ENCODE measurements at regions not wholly inside any gene's neighbourhood (a gene's known extent, or its start where the extent isn't known, plus 50 kb on each side); places are given as distances from the start of the nearest gene placed in this dataset.
A peak's percentile ranks its signal among the peaks of the same experiment; 100 is the strongest.

DNA sequence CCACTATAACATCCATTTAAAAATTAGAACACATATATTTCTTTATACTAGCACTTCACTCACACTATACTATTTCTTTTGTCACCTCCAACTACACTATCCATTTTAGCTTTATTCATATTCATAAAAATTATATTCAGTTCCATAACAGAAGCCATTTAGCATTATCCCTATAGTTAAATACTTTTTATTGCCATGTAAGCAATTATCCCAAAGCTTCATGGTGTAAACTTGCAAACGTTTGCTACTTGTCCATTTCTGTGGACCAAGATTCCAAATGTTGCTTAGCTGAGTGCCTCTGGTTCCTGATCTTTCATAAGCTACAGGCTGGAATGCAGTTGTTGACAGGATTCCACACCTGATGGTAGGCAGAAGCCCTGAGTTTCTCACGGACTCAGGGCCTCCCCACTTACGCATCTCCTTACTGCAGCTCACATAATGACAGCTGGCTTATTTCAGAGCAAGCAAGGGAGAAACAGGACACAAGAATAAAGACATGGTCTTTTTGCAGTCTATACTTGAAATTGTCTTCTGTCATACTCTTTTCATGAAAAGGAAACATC lies 1584.8 kb downstream of the SLITRK5 start:
- DNase-seq: no peak

GRCh38 chr13:89267734-89268133 lies 1596.6 kb downstream of the SLITRK5 start:
- no peak for DNase-seq

DNA sequence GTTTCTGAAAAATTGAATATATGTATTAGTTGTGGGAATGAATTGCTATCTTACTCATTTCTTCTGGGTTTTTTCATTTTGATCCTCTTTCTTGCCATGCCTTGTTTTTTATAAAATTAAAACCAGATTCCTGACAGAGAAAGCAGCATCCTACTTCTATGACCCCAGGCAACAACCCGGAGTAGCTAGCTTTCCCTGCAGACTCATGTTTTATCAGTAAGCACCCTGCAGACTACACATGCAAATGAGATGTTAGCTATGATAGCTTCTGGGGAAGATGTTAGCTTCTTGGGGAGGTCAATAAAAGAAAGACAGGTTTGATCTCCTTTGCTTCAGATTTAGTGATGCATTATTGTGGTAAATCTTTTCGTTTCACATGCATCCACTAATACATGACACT lies 1598.6 kb downstream of the SLITRK5 start:
- no peak for DNase-seq

DNA sequence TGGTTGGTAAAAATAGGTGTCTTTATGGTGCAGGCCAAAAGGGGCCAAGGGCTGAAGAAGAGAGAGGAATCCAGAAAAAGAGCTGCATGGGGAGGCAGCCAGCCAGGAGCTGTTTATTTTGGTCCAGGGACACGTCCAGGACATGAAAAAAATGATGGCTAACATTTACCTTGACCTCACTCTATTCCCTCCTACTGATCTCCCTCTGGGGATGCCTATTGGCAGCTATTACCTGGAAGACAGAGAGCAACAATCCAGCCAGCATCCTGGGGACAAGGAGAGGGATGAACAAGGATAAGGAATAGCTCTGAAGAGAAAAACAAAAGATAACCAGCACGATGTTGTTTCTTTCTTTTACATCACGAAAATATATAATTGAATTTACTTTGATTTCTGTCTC lies 1599.6 kb downstream of the SLITRK5 start:
- no peak for DNase-seq

DNA sequence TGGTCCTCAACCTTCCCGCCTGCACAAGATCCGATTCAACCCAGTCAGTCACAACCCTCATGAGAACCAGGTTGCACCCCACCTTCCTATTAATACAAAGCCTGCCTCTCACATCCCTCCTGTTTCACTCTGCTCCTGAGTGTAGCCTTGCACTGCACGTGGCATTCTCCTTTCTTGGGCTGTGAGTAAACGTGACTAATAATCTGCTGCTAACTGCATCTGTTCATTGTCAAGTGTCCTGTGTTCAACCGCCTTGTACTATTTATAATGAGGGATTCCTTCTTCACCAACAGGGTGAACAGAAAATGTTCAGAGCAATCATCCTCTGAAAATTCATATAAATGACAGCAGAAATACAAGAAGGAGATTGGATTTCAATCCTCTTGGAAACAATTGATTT lies 1608.2 kb downstream of the SLITRK5 start:
- no peak for DNase-seq

- no peak for DNase-seq
Measured at GRCh38 chr13:89281331-89281730, 1610.2 kb downstream of the SLITRK5 start.

- DNase-seq: no peak
Measured at GRCh38 chr13:89282241-89282640, 1611.1 kb downstream of the SLITRK5 start.

DNA sequence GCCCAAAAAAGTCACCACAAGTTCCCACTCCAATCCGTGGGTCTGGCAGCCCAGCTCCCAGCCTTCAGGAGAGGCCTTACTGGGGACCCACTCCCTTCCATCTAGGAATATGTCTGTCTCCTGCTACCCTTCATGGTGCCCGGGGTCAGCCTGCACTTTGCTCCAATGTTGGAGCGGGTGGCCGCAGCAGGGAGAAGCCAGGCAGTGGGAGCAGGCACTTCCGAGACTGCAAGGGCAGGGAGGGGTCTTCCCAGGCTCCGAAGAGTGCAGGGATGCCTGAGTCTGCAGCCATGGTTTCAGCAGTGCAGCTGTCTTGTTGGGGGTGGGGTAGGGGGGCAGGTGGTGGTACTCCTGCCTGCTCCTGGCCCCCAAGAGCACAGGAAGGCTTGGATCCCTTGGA lies 1616.2 kb downstream of the SLITRK5 start:
- no peak for DNase-seq

DNA sequence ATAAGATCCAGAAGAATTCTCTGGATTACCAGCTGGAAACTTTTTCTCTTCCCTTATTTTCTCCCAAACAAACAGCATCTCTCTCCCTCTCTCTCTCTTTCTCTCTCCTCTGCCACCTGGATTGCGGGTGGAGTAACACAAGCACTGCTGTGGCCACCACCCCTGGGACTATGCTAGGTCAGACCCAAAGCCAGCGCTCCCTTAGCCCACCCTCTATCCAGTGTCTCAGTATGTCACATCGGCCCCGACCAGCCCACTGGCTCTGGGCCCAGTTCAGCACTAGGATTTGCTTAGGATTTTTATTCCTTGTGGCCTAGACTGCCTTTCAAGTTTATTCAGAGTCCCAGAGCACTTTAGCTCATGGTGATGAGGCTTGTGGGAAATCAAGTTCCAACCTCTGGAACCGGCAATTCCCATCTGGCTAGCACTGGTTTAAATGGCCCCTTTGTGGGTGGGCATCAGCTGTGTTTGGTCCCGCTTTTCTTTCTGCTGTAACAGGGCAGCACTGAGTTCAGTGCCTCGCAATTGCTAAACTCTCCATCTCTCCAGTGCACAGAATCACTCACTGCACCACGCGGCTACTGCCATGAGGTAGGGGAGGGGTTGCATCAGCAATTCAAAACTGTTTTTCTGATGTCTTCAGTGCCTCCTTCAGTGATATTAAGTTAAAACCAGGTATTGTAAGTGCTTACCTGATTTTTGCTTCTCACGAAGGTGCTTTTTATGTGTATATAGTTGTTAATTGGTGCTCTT lies 1623.1 kb downstream of the SLITRK5 start:
- DNase-seq: no peak

DNA sequence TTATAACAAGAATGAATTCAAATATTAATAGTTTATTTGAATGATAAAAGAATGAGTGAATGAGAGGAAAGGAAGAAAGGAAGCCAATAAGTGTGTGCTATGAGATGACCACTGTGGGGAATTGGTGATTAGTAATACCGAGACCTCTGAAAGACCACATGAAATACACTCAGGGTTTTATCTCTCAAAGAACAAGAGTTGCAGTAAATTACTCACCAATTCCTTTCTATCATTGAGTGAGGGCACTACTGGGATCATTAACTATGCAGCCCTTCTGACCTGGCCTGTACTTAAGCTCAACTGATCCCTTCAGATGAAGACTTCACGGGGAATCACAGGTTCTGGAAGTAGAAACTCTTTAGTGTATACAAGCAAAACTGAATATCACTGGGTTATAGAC lies 1636.1 kb downstream of the SLITRK5 start:
- no peak for DNase-seq

- DNase-seq: no peak
Measured at GRCh38 chr13:89310943-89311672, 1639.9 kb downstream of the SLITRK5 start.

- DNase-seq: no peak
Measured at GRCh38 chr13:89315287-89315686, 1644.1 kb downstream of the SLITRK5 start.

GRCh38 chr13:89322466-89322865 lies 1651.3 kb downstream of the SLITRK5 start:
- no peak for DNase-seq

DNA sequence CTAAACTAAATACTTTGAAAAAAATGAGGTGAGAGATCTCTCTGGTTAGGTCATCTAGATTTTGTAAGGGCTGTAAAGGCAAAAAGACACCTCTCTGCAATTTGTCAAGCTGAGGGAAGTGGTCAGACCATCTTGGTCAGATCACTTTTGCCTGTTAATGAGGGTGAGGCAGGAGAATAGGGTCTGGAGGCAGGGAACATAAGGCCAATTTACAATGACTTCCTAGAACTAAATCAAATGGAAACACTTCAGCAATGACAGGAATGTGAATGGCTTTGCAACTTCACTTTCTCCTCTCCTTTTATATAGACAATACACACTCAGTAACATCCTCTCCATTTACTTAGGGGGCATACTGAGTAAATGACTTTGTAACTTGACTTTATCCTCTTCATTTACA lies 1653.4 kb downstream of the SLITRK5 start:
- DNase-seq: no peak

DNA sequence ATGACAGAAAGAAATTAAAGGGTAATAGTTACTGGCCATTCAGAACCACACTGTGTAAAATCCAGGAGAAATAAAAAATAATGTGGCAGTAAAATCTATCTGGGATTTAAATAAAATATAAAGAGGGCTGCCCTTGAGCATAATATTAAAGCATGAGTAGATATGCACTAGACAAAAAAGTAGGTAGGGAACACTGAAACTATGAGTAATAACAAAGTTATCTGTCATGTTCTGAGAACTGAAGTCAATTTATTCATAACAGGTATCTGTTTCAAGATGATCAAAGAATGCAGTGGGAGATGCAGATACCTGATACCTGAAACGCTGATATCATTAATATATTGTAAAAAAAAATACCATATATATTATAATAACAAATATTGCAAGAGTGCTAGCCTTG lies 1672.0 kb downstream of the SLITRK5 start:
- DNase-seq: no peak

DNA sequence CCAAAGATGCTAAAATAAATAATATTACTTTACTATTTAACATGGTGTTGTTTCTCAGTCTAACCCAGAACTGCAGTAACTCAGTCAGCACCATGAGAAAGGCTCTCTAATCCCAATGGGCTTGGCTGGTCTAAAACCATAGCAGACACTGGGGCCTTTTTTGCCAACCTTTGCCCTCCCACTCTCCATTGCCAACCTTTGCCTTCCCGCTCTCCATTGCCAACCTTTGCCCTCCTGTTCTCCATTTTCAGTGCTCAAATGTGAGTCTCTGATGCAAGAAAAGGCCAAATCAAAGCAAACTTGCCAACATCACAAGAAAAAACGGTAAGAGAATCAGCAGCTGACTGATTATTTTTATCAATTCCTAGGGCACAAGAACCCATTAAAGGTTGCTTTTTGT lies 1681.2 kb downstream of the SLITRK5 start:
- no peak for DNase-seq

- DNase-seq: peak in 1 of 2 donors; percentile 3
Measured at GRCh38 chr13:89361909-89362308, 1690.7 kb downstream of the SLITRK5 start.

- no peak for DNase-seq
Measured at GRCh38 chr13:89363144-89363543, 1692.0 kb downstream of the SLITRK5 start.

DNA sequence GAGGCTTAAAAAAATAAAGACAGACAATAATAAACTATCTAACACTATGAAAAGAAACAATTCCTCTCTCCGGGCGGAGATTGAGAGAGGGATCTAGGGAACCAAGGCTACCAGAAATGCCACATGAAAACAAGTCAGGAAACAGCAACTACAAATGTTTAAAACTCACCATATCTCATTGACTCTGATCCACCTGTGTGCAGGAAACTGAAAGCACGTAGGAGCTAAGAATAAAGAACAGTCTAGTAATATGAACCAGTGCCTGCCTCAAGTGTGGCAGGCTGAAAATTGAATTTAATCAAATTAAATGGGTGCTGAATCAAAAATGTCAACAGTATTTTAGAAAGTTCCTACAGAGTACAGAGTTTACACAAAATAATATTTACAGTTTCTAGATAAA lies 1701.0 kb downstream of the SLITRK5 start:
- no peak for DNase-seq

DNA sequence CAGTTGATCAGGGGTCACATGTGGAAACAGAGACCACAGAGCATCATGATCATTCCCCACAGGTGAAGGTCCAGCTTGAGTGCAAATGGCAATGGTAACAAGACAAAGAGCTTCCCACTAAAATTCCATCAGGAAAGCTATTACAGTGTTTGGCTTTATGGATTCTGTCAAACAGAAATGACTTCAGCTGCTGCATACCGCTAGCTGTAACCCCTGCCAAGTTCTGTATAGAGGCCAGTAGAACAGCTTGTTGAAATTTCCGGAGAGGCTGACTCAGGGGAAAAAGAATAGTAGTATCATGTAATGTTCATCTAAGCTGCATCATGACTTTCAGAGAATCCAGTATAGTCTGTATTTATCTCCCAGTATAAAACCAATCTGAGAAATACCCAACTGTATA lies 1704.7 kb downstream of the SLITRK5 start:
- no peak for DNase-seq

DNA sequence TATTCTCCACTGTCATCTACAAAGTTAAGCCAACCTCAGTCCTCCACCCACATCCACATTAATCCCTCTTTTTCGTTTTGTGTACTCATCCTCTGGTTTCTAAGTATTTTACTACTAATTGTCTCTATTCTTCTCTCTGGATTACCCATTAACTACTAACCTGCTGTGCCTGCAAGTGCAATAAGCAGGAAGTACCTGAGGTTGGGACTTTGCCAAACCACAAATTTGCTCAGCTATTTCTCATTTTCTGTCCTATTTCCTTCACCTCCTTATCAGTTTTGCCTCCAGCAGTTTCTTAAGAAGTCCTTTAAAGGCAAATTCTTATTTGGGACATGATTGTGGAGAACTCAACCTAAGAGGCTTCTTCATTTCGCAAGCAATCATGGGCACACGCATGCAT lies 1708.9 kb downstream of the SLITRK5 start:
- DNase-seq: no peak

DNA sequence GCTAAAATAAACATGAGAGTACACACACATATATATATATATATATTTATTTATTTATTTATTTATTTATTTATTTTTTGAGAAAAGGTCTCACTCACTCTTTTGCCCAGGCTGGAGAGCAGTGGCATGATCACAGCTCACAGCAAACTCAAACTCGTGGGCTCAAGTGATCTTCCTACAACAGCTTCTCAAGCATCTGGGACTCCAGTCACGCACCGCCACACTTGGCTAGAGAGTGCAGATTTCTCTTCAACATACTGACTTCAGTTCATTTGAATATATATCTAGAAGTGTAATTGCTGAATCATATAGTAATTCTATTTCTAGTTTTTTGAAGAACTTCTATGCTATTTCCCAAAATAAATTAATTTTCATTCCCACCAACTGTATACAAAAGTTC lies 1711.8 kb downstream of the SLITRK5 start:
- no peak for DNase-seq

- DNase-seq: no peak
Measured at GRCh38 chr13:89383891-89384290, 1712.7 kb downstream of the SLITRK5 start.

- no peak for DNase-seq
Measured at GRCh38 chr13:89393758-89394304, 1722.7 kb downstream of the SLITRK5 start.
